Peyer's patch (tissue), 4 donors: ENCODE measurements at regions not wholly inside any gene's neighbourhood (a gene's known extent, or its start where the extent isn't known, plus 50 kb on each side); places are given as distances from the start of the nearest gene placed in this dataset.
"Not testable (repeated sequence)": the region's sequence is repeated elsewhere in the genome, so short reads cannot be mapped to it uniquely, and the experiment has no call there.

Experiments used
- DNase-seq, 3 donors: peaks; one replicate each; pipeline ENCODE4 v3.0.0-alpha.2; 2017 to 2019
- H3K27ac ChIP-seq, 4 donors: fragments of 200-600 bp; sonication (generic); one replicate each; pipeline ENCODE4 v1.5.1; 2016 to 2019
- H3K27me3 ChIP-seq, 2 donors: fragments of 200-600 bp; sonication (generic); one replicate each; pipeline ENCODE4 v1.5.1; 2019
- H3K36me3 ChIP-seq, 3 donors: fragments of 200-600 bp; sonication (generic); one replicate each; pipeline ENCODE4 v1.5.1; 2016 to 2019
- H3K4me1 ChIP-seq, 4 donors: fragments of 200-600 bp; sonication (generic); one replicate each; pipeline ENCODE4 v1.5.1; 2016 to 2019
- H3K4me3 ChIP-seq, 4 donors: fragments of 200-600 bp; sonication (generic); 1 replicate in 3 of 4; 2 replicates in 1 of 4; pipeline ENCODE4 v1.5.1; 2016 to 2019; ENCODE audit warnings: mild to moderate bottlenecking in 1 of 4
- H3K9me3 ChIP-seq, 4 donors: fragments of 200-600 bp; sonication (generic); one replicate each; pipeline ENCODE4 v1.5.1; 2016 to 2019; ENCODE audit warnings: mild to moderate bottlenecking in 1 of 4
- POLR2A ChIP-seq, 2 donors: fragments of 450-650 bp; IDR thresholded peaks; one replicate each; pipeline ENCODE4 v1.5.1; 2017; ENCODE audit warnings: antibody characterized with exemption in 2 of 2, mild to moderate bottlenecking in 2 of 2, moderate library complexity in 2 of 2
- TF ChIP-seq, protein P1 (sequence below), 6 experiments: fragments of 450-650 bp in 4 of 6; fragments of 200-600 bp in 2 of 6; sonication (generic) in 1 of 6; IDR thresholded peaks; one replicate each; pipeline ENCODE4 v1.5.1; 2017 to 2019; ENCODE audit warnings: antibody characterized with exemption in 6 of 6, mild to moderate bottlenecking in 3 of 6, moderate library complexity in 1 of 6

DNA sequence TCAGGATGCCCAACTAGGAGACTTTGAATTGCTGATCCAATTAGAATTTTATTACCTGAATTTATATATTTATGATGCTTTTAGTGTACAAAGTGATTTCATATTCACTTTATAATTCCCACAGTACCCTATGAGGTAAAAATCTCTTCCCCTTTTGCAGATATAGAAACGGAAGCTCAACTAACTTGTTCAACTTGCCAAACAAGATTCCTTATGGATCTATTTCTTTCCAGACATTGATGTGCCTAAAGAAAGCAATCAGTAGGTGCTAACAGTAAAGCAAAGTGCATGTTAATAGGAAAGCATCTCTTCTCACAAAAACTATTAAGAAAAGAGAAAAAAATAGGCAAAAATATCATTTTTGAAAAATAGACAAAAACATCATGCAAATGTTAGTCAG, 65.9 kb upstream of the PPP1R12A start:
- Histone ChIP-seq H3K36me3 (no peaks in the 10 kb centered on the region), H3K27ac (no peak overlapping the region), H3K27me3 (no peaks in the 10 kb centered on the region), H3K9me3 (no peaks in the 10 kb centered on the region), H3K4me3 (no peak overlapping the region), H3K4me1 (peaks cover 0 to 3% (median 0%) of the 10 kb centered on the region in 4 donors)
- DNase-seq, result no peak
- TF ChIP-seq POLR2A (IDR thresholded peaks at IDR 0.05), result no peak

DNA sequence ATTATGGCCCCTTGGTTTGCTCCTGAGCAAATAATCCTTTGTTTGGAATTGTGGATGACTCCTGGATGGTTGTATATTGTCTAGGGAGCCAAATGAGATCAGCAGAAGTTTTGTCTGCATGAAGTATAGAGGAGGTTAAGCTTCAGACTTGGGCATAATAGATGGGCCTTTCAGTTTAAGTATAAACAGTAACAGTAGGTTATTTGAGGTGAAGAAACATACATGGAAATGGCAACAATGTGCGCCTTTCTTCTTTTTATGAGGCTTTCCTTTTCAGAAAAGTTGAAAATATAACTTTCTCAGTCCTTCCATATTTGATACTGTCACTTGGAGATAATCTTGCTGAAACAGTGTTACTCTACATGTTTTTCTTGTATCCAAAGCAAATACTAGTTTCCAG, 63.7 kb upstream of the PPP1R12A start:
- Histone ChIP-seq H3K9me3 (no peaks in the 10 kb centered on the region), H3K36me3 (no peaks in the 10 kb centered on the region), H3K27ac (no peak overlapping the region), H3K4me1 (peaks cover 0 to 3% (median 0%) of the 10 kb centered on the region in 4 donors), H3K4me3 (no peak overlapping the region), H3K27me3 (no peaks in the 10 kb centered on the region)
- DNase-seq, result no peak
- TF ChIP-seq POLR2A (IDR thresholded peaks at IDR 0.05), result no peak
- TF ChIP-seq, protein P1, sequence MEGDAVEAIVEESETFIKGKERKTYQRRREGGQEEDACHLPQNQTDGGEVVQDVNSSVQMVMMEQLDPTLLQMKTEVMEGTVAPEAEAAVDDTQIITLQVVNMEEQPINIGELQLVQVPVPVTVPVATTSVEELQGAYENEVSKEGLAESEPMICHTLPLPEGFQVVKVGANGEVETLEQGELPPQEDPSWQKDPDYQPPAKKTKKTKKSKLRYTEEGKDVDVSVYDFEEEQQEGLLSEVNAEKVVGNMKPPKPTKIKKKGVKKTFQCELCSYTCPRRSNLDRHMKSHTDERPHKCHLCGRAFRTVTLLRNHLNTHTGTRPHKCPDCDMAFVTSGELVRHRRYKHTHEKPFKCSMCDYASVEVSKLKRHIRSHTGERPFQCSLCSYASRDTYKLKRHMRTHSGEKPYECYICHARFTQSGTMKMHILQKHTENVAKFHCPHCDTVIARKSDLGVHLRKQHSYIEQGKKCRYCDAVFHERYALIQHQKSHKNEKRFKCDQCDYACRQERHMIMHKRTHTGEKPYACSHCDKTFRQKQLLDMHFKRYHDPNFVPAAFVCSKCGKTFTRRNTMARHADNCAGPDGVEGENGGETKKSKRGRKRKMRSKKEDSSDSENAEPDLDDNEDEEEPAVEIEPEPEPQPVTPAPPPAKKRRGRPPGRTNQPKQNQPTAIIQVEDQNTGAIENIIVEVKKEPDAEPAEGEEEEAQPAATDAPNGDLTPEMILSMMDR (IDR thresholded peaks at IDR 0.05), result no peak

- Histone ChIP-seq H3K36me3 (no peaks in the 10 kb centered on the region), H3K4me1 (peaks cover 0 to 3% (median 0%) of the 10 kb centered on the region in 4 donors), H3K4me3 (no peak overlapping the region), H3K27me3 (no peaks in the 10 kb centered on the region), H3K9me3 (no peaks in the 10 kb centered on the region), H3K27ac (no peak overlapping the region)
- TF ChIP-seq, protein P1 (IDR thresholded peaks at IDR 0.05), result no peak
- no peak for TF ChIP-seq POLR2A (IDR thresholded peaks at IDR 0.05)
- no peak for DNase-seq
Observed at GRCh38 chr12:79997096-79997791, 62.3 kb upstream of the PPP1R12A start.

GRCh38 chr12:79995385-79996084, 60.6 kb upstream of the PPP1R12A start:
- not testable (repeated sequence) for H3K27ac ChIP-seq, H3K4me1 ChIP-seq

GRCh38 chr12:79993106-79993862, 58.4 kb upstream of the PPP1R12A start:
- TF ChIP-seq POLR2A (IDR thresholded peaks at IDR 0.05), result no peak
- TF ChIP-seq, protein P1 (IDR thresholded peaks at IDR 0.05), result no peak
- Histone ChIP-seq H3K4me3 (no peak overlapping the region), H3K27ac (no peak overlapping the region), H3K4me1 (peaks cover 0 to 3% (median 0%) of the 10 kb centered on the region in 4 donors), H3K36me3 (no peaks in the 10 kb centered on the region), H3K27me3 (no peaks in the 10 kb centered on the region), H3K9me3 (no peaks in the 10 kb centered on the region)
- no peak for DNase-seq

More at GRCh38 chr12:79995385-79996084, 60.6 kb upstream of the PPP1R12A start:
- not testable (repeated sequence) for H3K4me3 ChIP-seq, H3K27me3 ChIP-seq, H3K9me3 ChIP-seq, DNase-seq, H3K36me3 ChIP-seq

DNA sequence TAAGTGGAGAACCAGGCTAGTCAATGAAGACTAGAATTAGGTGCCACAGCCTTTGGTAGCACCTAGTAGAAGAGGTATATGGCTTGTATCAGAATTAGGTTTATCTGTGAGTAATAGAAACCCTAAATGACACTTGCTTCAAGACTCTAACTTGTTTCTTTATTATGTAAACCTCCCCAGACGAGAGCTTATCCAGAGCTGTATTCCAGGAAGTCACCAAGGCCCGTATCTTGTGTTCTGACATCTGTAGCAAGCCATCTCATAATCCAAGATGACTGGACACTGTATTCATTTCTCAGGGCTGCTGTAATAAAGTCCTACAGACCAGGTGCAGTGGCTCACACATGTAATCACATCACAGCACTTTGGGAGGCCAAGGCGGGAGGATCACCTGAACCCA, 56.7 kb upstream of the PPP1R12A start:
- H3K27ac ChIP-seq, result no peak overlapping the region
- H3K27me3 ChIP-seq, result no peaks in the 10 kb centered on the region
- H3K9me3 ChIP-seq, result no peaks in the 10 kb centered on the region
- no peaks in the 10 kb centered on the region for H3K36me3 ChIP-seq
- H3K4me3 ChIP-seq, result no peak overlapping the region
- TF ChIP-seq, protein P1 (IDR thresholded peaks at IDR 0.05), result no peak
- TF ChIP-seq POLR2A (IDR thresholded peaks at IDR 0.05), result no peak
- H3K4me1 ChIP-seq, result no peaks in the 10 kb centered on the region
- DNase-seq, result no peak

- not testable (repeated sequence) for H3K27ac ChIP-seq, H3K4me1 ChIP-seq, H3K9me3 ChIP-seq, H3K4me3 ChIP-seq, H3K36me3 ChIP-seq, H3K27me3 ChIP-seq, DNase-seq
Observed at GRCh38 chr12:79990509-79991338, 55.8 kb upstream of the PPP1R12A start.
